Anterior cingulate cortex (tissue), 58 donors: ENCODE measurements at regions not wholly inside any gene's neighbourhood (a gene's known extent, or its start where the extent isn't known, plus 50 kb on each side); places are given as distances from the start of the nearest gene placed in this dataset.

Source experiments
- DNase-seq, 58 donors: peaks; one replicate each; lab custom pipeline; 2025; lab: John Stamatoyannopoulos, UW

DNA sequence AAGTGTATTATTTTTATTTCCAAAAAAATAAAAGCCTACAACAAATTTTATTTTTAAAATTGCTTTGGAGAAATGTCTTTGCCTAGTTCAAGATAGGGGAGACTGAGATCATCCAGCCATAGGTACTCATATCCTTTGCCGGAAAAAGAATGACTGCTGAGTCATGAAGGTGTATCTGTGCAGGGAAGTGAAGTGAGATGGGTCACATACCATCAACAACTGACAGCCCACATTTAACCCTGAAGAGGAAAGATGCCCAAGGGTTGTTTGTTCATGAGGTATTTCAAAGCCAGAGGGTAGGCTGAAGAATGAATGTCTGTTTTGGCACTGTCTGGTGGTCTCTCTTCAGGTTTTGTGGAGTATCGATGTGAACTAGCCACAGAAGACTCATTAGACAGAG lies 106.7 kb upstream of the TTC29 start:
- DNase-seq: no peak

DNA sequence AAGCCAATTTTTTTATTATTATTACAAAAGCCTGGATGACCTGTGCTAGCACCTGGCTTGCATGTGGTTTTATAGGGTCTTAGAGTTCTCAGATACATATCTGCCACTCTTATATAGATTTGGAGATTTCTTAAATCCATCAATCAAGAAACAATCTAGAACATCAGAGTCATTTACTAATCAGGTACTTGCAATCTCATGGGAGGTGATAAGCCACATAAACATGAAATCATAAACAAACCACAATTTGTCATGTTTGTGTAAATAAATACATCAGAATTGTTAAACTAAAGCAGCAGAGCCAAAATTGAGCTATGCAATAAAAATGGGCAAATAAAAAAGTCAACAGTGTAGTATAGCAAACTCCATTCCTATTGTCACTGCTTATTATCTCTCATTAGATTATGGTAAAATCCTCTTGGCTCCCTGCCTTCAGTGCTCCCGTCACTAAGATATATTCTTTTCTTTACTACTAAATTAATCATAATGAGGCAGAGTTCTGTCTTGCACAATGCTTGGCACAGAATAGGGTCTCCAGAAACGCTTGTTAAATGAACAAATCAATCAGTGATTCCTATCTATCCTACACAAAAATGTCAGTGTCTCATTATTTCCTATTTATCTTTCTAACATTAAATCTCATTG lies 108.7 kb upstream of the TTC29 start:
- DNase-seq: no peak

DNA sequence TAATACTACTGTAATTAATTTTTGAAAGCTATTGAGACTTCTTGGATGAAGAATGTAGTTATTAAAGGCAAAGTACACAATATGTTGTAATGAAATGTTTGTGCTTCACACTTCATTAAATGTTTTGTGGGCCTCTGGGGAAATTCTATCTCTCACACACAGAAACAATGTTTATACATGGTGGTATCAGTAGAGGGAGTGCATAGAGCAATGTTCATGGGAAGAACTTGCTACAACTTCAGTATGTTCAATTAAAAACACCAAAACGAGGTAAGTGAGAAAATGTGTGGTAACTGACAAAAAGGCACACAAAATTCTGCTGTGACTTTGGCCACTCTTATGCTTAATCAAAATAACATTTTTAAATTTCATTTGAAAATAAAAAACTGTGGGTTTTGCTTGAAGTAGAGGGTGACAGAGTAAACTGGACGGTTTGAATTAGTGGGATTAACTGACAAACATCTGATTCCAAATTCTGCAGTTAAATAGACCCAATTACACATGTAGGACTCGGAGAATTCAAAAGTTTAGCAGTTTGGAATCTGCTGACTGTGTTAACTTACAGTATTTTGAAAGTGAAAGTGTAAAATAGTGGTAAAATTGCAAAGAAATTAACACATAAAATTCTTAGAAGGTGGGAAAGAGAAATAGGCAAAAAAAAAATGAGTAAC lies 111.4 kb upstream of the TTC29 start:
- DNase-seq: no peak

DNA sequence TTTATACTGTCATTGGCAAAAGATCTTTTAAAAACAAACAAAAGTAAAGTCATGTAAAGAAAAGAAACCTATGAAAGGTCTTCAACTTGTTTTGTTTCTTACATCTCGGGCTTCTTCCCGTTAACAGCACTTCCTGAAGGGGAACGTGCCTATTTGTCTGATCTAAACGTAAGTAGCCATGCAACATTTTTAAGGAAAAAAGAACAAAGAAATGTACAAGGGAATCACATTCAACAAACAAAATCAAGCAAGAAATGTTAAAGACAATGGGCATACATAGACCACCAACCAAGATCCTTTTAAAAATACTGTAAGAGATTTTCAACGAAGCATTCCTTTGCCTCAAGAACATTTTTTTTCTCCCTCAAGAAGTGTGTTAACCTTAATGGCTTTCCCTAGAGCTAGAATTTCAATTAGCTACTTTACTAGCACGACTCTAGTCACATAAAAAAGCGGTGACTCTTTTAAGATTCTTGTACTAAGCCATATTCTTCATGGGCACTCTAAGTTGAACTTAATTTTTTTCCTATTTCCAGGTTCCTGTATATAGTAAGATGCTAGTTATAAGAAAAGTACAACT lies 112.0 kb upstream of the TTC29 start:
- no peak for DNase-seq

DNA sequence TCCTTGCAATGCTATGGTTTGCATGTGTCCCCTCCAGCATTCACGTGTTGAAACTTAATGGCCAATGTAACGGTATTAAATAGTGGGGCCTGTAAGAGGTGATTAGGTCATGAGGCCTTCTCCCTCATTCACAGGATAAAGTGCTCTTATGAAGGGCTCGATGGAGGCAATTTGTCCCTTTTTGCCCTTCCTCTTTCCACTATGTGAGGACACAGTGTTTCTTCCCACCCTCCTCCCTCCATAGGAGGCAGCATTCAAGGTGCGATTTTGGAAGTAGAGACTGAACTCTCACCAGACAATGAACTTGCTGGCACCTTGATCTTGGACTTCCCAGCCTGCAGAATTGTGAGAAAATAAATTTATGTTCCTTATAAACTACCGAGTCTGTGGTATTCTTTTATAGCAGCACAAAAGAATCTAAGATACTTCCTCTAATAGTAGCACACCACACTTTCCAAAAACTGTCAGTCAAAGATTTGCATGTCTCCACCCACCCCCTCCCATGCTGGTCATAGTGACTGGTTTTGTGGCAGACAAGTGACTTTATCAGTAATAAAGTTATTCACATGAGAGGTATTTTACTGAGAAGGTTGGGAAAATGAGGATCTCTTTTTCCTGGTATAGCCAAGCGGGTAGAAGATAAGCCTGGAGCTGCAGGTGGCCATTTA lies 113.5 kb upstream of the TTC29 start:
- no peak for DNase-seq

DNA sequence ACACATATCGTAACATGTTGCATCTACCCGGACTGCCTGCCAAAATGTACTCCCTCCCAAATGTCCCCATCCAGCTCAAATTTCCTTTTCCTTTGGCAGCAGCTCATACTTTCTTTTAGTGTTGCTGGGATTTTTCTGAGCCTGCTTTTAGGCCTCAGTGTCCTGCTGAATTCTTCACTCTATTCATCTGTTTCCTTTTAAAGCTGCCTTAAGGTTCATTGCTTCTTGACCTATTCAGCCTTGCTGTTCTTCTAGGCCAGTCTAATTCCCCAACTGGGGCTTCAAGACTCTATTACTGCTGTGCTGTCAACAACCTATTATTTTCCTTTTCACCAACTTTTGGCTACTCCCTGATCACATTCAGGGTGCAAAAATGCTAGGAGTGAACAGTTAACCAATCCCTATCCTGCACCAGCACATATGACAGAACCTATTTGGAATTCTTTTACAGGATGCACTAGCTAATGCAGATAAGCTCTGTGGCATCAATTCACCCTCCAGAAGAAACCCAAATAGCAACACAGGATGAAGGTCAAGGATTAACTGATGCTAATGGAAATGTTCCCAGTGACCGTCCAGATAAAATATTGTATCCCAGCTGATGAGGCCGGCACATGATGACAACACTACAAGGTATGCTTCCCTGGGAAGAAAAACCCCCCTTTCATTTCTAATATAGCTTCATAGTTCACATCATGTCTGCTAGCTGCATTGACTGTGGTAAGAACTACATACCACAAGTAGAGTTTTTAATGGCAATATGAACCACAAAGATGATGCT lies 114.7 kb upstream of the TTC29 start:
- peak in 1 of 58 donors; percentile 8 for DNase-seq

DNA sequence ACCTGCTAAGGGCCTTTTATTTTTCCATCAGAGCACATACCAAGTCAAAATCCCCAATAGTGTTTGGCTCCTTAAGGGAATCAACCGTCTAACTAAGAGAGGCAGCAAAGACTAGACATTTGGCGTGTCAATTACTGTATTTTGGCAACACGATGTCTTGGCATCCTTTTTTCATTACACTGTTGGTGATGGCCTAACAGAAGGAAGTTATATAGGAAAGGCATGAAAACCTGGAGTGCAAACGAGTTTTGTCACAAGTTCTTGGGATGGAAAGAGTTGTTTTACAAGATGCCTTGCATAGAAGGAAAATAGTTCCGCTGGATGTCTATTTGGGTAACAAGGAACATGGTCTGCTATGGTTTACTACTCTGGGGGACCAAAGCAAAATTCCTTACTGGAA lies 119.2 kb upstream of the TTC29 start:
- DNase-seq: no peak

DNA sequence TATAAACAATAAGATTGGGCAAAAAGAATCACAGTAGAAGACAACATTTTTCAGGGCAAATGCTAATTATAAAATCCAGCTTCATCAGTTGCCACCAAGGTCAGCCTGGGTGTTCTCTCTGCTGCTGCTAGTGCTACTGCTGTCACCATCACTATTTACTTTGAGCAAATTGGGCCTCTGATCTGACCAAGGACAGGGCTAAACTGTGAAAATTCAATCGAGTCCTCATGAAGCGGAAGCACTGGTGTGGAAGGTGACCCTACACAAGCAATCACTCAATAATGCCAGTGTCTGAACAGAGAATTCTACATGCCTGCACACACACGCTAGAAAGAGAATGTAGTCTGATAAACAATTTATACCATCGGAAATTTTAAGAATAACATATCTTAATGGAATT lies 122.9 kb upstream of the TTC29 start:
- no peak for DNase-seq

DNA sequence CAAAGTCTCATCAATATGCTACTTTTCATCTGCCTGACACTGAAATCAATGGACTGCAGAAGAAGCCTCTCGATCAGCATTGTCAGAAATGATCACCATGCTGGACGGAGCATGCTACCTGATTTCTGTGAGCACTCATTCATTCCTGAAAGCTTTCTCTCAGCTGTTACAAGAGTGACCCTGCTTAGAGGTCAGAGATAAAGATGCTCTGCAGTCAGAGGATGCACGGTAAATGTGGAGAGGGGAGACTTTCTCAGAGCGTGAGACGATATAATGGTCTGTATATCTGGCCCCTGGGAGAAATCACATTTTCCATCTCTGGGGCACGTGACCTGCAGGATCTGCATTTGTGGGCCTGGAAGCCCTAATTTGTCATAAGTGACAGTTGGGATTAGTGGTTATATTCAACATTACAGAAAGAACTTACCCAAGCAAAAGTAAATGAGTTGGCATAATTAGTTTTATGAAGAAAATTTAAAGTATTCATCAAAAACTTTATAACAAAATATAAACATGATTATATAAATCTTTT lies 125.6 kb upstream of the TTC29 start:
- DNase-seq: no peak

DNA sequence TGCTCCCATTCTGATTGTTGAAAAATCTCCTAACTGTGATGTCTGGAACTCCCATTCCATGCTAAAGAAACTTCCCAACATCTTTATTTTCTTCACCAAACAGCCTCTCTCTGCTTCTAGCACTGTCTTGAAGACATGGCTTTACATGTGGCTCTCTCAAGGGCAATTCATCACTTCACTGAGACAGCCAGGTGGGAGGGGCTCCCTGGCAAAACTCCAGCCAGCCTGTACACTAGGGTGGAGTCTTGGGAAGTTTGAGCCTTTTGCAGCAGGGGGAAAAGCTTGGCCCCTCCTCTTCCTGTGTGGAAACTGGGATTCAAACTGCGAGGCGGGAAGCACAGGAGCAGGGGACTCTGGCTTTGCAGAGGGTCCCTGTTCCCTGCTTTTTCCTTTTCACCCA lies 130.5 kb upstream of the TTC29 start:
- no peak for DNase-seq

DNA sequence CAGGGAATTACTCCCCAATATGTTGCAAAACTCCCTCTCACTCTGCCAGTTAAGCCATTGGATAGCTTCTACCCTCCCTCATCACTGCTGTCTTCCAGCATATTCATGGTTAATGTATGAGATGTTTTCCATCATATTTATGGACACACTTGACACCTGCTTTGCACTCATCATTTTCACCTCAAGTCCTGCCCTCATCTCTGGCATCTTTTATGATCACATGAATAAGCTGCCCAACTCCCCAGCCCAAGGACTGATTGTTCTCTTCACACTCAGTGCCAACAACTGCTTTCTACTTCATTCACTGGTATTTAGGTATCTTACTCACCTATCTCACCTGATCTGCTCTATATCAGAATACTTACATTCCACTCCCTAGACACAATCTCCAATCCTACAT lies 131.1 kb upstream of the TTC29 start:
- DNase-seq: no peak

DNA sequence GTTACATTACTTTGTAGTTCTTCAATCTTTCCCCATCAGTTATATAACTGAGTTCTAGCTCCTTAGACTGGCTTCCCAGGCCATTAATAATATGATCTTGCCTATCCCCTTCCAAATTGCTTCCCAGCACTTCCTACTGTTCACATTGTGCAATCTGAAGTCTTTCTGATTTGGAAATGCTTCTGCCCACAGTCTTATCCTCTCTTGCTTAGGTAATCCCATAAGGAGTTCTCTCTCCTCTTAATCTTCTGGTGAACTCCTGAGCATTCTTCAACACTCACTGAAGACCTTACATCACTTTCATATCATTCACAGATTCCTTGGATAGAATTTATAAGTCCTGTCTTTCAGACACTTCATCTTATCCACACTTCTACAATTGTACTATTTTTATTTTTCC lies 132.7 kb upstream of the TTC29 start:
- DNase-seq: no peak

DNA sequence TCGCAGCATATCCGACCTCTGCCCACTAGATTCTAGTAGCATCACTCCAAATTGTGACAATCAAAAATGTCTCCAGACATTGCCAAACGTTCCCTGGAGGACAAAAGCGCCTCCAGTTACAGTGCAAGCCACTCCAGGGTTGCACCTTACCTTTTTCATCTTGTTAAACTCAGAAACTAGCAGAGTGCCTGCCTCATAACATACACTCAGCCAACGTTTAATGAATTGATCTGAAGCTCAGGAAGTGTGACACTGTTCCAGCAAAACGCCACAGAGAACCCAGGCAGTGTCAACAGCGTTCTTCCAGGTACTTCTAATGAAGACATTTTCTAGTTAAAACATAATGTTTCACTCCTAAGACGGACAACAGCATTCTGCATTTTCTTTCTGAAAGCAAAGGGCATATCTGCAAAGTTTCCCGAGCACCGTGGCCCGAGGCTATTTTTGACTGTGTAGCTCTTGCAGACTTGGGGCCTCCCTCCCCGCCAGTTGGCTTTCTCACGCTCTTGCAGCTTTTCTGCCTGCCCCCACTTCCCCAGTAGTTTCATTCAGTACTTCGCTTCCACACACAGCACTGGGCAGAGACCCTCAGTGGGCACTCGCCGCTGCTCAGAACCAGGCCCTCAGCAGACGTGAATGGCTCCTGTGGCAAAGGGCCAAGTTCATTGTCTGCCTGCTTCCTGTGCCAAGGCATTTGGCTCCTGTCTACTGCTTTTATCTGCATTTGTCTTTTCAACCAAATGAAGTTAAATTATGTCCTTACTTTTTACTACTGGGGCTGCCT lies 133.4 kb upstream of the TTC29 start:
- DNase-seq: peak in 14 of 58 donors; percentile 2 to 25 (median 6)

DNA sequence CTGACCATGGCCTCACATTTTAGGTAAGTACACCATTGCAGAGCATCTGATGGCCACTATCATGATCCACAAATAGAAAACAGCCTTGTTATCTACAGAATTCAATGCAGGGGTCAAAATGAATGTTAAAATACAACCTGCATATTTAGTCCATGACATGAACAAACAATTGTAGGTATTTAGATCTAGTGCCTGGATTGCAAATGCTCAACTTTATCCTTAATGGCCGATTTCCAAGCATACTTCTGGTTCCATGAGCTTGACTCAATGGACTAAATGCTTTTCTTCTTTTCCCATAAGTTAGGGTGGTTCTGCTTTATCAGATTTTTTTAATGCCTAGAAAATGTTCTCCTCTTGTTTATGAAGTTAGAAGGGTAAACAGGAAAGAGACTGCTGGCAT lies 139.2 kb upstream of the TTC29 start:
- no peak for DNase-seq

DNA sequence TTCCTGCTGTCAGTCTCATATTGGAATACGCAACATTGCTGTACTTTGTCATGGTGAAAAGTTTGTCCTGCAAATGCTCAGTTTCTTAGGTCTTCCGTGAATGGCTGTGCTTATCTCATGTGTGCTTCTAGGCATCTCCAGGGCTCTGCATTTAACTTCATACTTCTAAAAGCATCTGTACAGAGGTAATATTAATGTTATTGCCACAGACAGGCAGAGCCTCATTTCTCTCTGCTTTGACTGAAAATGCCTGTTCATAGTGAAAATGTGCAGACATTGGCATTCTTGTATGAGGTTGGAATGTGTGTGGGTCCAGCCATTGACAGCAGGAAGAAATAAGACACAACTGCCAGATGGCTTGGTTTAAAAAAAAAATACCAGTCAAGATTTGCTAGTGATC lies 140.1 kb upstream of the TTC29 start:
- no peak for DNase-seq

DNA sequence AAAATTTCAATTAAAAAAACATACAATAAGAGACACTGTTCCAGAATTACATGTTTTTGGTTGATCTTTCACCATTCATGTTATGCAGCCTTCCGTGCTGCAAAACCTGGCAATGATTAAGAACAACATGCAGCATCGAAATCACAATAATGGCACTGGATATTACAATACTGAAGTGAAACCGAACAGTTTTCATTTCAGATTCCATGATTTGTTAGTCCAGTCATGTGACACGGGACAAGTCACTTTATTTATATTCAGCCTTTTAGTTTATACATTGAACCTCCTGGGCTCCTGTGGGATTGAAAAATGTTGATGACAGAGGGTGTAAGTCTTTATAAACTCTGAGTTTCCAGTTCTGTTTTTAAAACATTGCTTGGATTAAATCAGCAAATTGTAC lies 142.5 kb upstream of the TTC29 start:
- DNase-seq: no peak

DNA sequence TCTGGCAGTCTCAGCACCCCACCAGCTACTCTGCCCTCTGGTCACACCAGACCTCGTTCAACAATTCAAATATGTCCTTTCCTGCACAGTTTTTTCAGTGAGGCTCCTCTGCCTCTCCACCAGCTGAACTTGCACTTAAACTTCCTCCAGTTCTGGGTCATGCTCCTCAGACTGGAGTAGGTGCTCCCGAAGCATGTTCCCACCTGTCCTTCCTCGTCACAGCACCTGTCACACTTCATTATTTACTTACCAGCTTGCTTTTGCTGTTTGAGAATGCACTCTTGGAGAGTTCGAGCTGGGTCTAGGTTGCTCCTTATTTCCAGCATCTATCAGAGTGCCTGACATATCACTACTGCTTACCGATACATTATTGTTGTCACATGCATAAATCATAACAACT lies 144.8 kb upstream of the TTC29 start:
- no peak for DNase-seq

DNA sequence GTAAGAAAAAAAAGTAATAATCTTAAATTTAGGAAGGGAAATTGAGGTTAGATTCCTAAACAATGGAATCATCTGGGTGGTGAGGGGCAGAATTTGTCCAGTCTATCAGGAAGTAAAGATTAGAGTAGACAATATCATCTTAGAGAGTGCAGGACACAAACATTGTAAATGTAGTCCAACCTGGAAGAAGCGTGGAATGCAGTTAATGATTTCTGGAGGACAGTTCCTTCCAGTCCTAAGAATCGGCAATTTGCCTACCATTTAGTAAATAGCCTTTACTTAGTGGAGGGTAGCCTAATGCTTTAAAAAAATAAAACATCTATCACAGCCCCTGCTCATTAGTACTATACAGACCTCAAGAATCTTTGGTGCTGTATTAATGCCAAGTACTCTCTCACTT lies 147.5 kb upstream of the TTC29 start:
- DNase-seq: no peak

DNA sequence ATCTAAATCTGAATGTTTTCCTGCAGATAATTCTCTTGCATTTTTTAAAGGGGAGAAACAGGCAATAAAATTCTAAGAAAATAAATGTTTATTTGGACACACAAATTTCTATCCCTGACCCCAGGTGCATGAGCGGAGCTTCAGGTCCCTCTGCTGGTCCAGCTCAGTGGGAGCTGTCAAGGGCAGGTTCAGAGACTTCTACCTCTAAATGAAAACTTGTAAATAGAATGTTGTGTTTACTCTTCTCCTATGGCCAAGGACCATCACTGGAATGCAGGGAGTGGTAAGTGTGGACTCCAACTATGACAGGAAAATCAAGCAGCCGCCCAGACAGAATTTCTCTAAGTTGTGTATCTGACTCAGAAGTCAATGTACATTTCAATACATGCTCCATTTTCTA lies 148.6 kb upstream of the TTC29 start:
- no peak for DNase-seq
